Muscle layer of duodenum (tissue), 2 donors: ENCODE measurements at regions not wholly inside any gene's neighbourhood (a gene's known extent, or its start where the extent isn't known, plus 50 kb on each side); places are given as distances from the start of the nearest gene placed in this dataset.
"Not testable (repeated sequence)": the region's sequence is repeated elsewhere in the genome, so short reads cannot be mapped to it uniquely, and the experiment has no call there.

Source experiments
- H3K27ac ChIP-seq: one replicate; pipeline ENCODE4 v1.7.0; 2013; ENCODE audit warnings: mild to moderate bottlenecking, low read length
- H3K27me3 ChIP-seq: one replicate; pipeline ENCODE4 v1.7.0; 2013; ENCODE audit warnings: low read depth, mild to moderate bottlenecking, control low read depth, low read length
- H3K36me3 ChIP-seq, 2 donors: one replicate each; pipeline ENCODE4 v1.7.0; 2013; ENCODE audit warnings: low read length in 2 of 2, control low read depth in 1 of 2, mild to moderate bottlenecking in 1 of 2; ENCODE audit not compliant: insufficient read depth in 2 of 2, control insufficient read depth in 1 of 2
- H3K4me1 ChIP-seq, 2 donors: one replicate each; pipeline ENCODE4 v1.7.0; 2013; ENCODE audit warnings: low read length in 2 of 2, mild to moderate bottlenecking in 2 of 2, control low read depth in 1 of 2, moderate library complexity in 1 of 2; ENCODE audit not compliant: insufficient read depth in 2 of 2, control insufficient read depth in 1 of 2
- H3K4me3 ChIP-seq, 2 donors: one replicate each; pipeline ENCODE4 v1.7.0; 2013; ENCODE audit warnings: low read length in 2 of 2, low read depth in 1 of 2, mild to moderate bottlenecking in 1 of 2
- H3K9me3 ChIP-seq, 2 donors: one replicate each; pipeline ENCODE4 v1.7.0; 2013; ENCODE audit warnings: low read length in 2 of 2, control low read depth in 1 of 2, mild to moderate bottlenecking in 1 of 2; ENCODE audit not compliant: control insufficient read depth in 1 of 2
- donor health status: healthy.

GRCh38 chr1:214095896-214096295 lies 108.1 kb downstream of the PROX1 start:
- not testable (repeated sequence) for H3K36me3 ChIP-seq, H3K27me3 ChIP-seq, H3K4me3 ChIP-seq, H3K9me3 ChIP-seq, H3K27ac ChIP-seq, H3K4me1 ChIP-seq

- Histone ChIP-seq H3K27ac (no peak overlapping the region), H3K4me1 (no peaks in the 10 kb centered on the region), H3K9me3 (peaks cover 4 to 9% of the 10 kb centered on the region in 2 donors), H3K36me3 (no peaks in the 10 kb centered on the region), H3K4me3 (no peak overlapping the region), H3K27me3 (no peaks in the 10 kb centered on the region)
These were observed 113.5 kb downstream of the PROX1 start for GRCh38 chr1:214101246-214101645.

- no peaks in the 10 kb centered on the region for H3K36me3 ChIP-seq
- no peaks in the 10 kb centered on the region for H3K27me3 ChIP-seq
- H3K4me3 ChIP-seq, result no peak overlapping the region
- H3K4me1 ChIP-seq, result no peaks in the 10 kb centered on the region
- no peak overlapping the region for H3K27ac ChIP-seq
- peaks cover 4 to 9% of the 10 kb centered on the region in 2 donors for H3K9me3 ChIP-seq
These were observed 114.1 kb downstream of the PROX1 start for GRCh38 chr1:214101828-214102227.

- Histone ChIP-seq H3K4me1 (no peaks in the 10 kb centered on the region), H3K36me3 (no peaks in the 10 kb centered on the region), H3K9me3 (peaks cover 4 to 9% of the 10 kb centered on the region in 2 donors), H3K4me3 (no peak overlapping the region), H3K27me3 (no peaks in the 10 kb centered on the region), H3K27ac (no peak overlapping the region)
These were observed 115.1 kb downstream of the PROX1 start for GRCh38 chr1:214102907-214103306.

- Histone ChIP-seq H3K9me3 (peaks cover 4 to 9% of the 10 kb centered on the region in 2 donors), H3K27ac (no peak overlapping the region), H3K4me3 (no peak overlapping the region), H3K4me1 (no peaks in the 10 kb centered on the region), H3K27me3 (no peaks in the 10 kb centered on the region), H3K36me3 (no peaks in the 10 kb centered on the region)
These were observed 116.0 kb downstream of the PROX1 start for GRCh38 chr1:214103778-214104177.

- Histone ChIP-seq H3K36me3 (no peaks in the 10 kb centered on the region), H3K4me1 (no peaks in the 10 kb centered on the region), H3K4me3 (no peak overlapping the region), H3K27ac (no peak overlapping the region), H3K27me3 (no peaks in the 10 kb centered on the region), H3K9me3 (peaks cover 4 to 9% of the 10 kb centered on the region in 2 donors)
These were observed 118.6 kb downstream of the PROX1 start for GRCh38 chr1:214106375-214106774.

- Histone ChIP-seq H3K4me3 (peak overlapping the region; percentile 50 to 53), H3K4me1 (no peaks in the 10 kb centered on the region), H3K36me3 (no peaks in the 10 kb centered on the region), H3K9me3 (peaks cover 4 to 9% of the 10 kb centered on the region in 2 donors), H3K27ac (no peak overlapping the region), H3K27me3 (no peaks in the 10 kb centered on the region)
These were observed 119.7 kb downstream of the PROX1 start for GRCh38 chr1:214107322-214108096.

- peak overlapping the region in 1 of 2 donors; percentile 53 for H3K4me3 ChIP-seq
- no peaks in the 10 kb centered on the region for H3K4me1 ChIP-seq
- peaks cover 4 to 9% of the 10 kb centered on the region in 2 donors for H3K9me3 ChIP-seq
- no peaks in the 10 kb centered on the region for H3K27me3 ChIP-seq
- no peaks in the 10 kb centered on the region for H3K36me3 ChIP-seq
- H3K27ac ChIP-seq, result no peak overlapping the region
These were observed 120.3 kb downstream of the PROX1 start for GRCh38 chr1:214108097-214108446.

- no peaks in the 10 kb centered on the region for H3K4me1 ChIP-seq
- H3K9me3 ChIP-seq, result peaks cover 0 to 4% of the 10 kb centered on the region in 2 donors
- no peaks in the 10 kb centered on the region for H3K27me3 ChIP-seq
- H3K27ac ChIP-seq, result no peak overlapping the region
- H3K36me3 ChIP-seq, result no peaks in the 10 kb centered on the region
- no peak overlapping the region for H3K4me3 ChIP-seq
These were observed 124.0 kb downstream of the PROX1 start for GRCh38 chr1:214111796-214112195.

- Histone ChIP-seq H3K4me1 (no peaks in the 10 kb centered on the region), H3K4me3 (no peak overlapping the region), H3K27me3 (no peaks in the 10 kb centered on the region), H3K9me3 (peaks cover 9 to 18% of the 10 kb centered on the region in 2 donors), H3K27ac (no peak overlapping the region), H3K36me3 (no peaks in the 10 kb centered on the region)
These were observed 128.5 kb downstream of the PROX1 start for GRCh38 chr1:214116258-214116657.

GRCh38 chr1:214117780-214118179 lies 130.0 kb downstream of the PROX1 start:
- Histone ChIP-seq H3K9me3 (peaks cover 9 to 18% of the 10 kb centered on the region in 2 donors), H3K36me3 (no peaks in the 10 kb centered on the region), H3K4me3 (peak overlapping the region in 1 of 2 donors; percentile 41), H3K4me1 (no peaks in the 10 kb centered on the region), H3K27ac (no peak overlapping the region), H3K27me3 (no peaks in the 10 kb centered on the region)

GRCh38 chr1:214120191-214120590 lies 132.4 kb downstream of the PROX1 start:
- H3K27ac ChIP-seq, result no peak overlapping the region
- no peaks in the 10 kb centered on the region for H3K27me3 ChIP-seq
- no peaks in the 10 kb centered on the region for H3K4me1 ChIP-seq
- peaks cover 9 to 18% of the 10 kb centered on the region in 2 donors for H3K9me3 ChIP-seq
- H3K4me3 ChIP-seq, result no peak overlapping the region
- no peaks in the 10 kb centered on the region for H3K36me3 ChIP-seq
